Fibroblast of skin of left biceps (primary cell): ENCODE measurements at regions not wholly inside any gene's neighbourhood (a gene's known extent, or its start where the extent isn't known, plus 50 kb on each side); places are given as distances from the start of the nearest gene placed in this dataset.

Experiments
- DNase-seq, 2 experiments: peaks; one replicate each; pipeline ENCODE4 v3.0.0-alpha.2; 2013; ENCODE audit warnings: low read depth in 2 of 2

DNA sequence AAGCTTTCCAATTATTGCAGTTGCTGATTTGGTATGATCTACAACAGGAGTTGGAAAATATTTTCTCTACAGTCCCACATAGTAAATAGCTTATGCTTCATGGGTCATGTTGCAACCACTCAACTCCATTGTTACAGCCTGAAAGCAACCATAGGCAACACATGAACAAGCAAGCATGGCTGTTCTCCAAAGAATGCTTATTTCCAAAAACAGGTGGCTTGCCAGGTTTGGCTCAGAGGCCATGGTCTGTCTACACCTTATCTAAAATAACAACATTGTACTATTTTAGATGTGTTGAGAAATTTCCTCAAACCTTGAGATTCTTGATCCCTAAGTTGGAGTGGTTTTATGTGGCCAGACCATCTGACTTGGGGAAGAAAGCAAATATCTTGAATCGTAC lies 153.9 kb upstream of the MPPED2 start:
- peak; percentile 18 to 24 for DNase-seq

DNA sequence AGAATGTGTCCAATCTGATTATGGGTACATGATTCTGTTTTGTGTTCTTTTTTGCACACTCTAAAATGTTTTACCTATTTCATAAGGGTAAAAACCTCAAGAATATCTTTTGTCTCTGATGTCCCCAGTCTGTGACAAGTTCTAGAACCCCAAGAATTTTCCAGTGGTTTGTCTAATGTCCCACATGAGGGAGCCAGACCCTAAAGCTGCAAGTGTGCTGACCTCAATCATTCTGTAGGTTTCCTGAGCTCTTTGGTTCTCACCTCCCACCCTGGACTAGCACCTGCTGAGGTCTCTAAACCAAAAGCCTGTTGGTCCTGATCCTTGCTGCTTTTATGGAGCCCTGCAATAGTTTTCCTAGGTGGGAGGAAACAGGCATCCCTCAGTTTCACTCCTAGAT lies 149.8 kb upstream of the MPPED2 start:
- no peak for DNase-seq

DNA sequence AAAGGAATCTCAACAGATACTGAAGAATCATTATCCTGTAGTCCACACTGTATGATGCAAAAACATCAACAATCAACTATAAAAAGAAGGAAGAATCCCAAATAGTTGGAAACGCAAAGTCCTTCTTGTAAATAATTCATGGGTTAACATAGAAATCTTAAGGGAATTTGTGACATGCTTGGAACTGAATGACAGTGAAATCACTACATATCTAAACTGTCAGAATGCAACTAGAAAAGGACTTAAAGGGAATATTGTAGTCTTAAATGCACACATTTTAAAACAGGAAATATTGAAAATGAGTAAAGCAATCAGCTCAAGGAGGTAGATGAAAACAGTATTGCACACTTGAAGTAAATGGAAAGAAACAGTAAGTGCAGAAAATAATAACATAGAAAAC lies 147.6 kb upstream of the MPPED2 start:
- DNase-seq = no peak

DNA sequence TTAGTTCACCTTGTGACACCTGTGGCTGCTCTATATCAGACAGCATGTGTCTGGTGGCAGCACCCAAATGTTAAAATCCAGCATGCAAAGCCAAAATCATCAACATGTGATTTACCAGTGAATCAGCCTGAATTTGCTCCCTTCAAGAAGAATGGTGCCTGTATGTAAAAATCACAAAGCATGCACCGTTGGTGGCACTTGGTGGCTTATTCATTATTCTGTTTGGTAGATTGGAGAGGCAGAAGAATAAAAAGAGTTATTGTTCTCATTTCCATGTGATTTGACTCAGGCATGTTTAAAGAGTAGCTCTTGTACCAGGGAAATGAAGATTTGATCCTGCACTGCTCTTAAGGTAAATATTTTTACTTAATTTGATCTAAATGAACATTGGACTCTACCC lies 143.9 kb upstream of the MPPED2 start:
- no peak for DNase-seq

DNA sequence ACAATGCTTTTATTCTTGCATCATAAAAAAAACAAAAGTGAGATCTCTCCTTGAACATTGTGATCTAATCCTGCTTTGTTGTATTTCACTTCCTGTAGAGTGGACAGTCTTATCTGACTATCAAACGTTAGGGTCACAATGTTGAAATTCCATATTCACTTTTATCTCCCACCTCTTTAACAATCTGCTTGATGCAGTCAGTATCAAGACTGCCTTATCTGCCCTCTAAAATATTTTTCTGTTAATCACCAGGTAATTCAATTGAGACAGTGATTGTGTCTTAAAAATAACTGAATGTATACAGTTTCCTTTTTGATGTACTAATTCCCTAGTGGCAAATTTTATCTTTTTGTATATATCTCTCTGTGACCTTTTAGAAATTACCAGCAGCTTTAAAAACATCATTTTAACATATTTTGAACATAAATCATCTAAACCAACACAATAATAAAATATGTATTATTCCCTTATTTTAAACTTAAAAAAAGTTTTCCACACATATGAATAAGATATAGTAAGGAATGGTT lies 143.1 kb upstream of the MPPED2 start:
- no peak for DNase-seq

DNA sequence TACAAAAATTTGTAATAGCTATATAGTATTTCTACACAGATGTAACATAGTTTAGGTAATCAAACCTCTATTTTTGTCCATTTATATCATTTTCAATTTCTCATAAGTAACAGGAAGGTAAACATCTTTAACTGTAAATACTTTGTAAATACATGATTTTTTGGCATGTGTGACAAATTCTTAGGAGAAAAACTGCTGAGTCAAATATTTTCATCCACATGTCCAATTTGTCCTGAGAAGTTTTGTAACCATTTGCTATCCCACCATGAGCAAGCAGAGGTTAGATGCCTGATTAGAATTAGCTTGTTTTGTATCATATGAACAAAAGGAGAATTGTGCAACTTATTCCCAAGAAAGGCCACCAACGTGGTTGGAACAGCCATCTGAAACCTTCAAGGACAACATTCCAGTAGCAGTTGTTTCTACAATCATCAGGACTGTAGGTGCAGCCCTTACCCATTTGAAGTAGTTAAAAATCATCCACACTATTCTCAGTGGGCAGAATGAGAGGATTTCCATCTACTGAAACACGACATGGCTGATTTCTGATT lies 139.6 kb upstream of the MPPED2 start:
- DNase-seq = no peak

DNA sequence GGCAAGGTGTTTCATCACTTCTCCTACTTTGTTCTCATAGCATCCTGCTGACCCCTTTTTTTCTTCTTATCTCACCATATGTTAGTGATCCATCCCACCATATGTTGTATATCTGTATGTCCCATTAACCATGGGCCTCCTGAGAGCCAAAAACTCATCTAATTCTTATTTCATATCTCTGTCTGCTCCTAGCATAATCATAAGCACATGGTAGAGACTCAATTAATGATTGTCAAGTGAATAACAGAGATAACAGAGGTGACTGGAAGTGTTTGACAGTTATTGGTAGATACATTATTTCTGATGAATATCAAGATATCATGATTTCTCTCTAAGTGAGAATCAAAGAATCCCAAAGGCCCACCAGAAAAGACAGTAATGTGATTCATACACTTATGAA lies 138.1 kb upstream of the MPPED2 start:
- no peak for DNase-seq

DNA sequence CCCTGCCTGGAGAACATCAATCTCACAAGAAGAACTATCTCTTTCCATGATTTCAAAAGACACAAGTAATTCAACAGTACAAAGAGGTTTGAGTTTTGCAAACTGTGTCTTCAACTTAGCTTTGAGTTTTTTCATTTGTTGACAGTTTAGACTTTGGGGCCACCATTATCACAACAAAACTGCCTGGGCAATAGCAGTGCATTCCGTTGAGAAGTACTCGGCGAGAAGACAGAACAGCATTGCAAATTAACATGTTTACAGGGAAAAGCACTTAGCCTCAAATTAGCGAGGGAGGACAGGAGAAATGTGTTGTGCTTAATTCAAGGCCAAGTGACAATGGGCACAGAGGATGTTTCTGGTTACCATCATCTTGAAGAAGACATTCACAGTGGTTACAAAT lies 133.2 kb upstream of the MPPED2 start:
- DNase-seq = no peak

DNA sequence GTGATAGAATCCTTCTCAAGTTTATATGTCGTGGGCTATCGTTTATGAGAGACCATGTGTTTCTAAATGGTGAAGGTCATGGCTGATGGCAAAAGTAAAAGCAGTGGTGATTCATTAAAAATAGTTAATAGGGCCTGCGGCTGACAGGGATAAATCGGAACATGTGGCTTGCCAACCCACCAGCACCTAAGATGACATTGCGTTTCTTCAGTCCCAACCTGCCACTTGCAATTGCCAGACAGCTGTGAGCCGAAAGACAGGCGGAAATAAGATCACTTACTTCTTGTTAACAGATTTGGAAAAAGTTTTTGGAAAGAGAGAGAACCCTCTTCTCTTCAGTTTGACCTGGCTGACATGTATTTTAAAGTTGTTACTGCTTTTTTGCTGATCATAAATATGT lies 131.5 kb upstream of the MPPED2 start:
- DNase-seq = no peak

DNA sequence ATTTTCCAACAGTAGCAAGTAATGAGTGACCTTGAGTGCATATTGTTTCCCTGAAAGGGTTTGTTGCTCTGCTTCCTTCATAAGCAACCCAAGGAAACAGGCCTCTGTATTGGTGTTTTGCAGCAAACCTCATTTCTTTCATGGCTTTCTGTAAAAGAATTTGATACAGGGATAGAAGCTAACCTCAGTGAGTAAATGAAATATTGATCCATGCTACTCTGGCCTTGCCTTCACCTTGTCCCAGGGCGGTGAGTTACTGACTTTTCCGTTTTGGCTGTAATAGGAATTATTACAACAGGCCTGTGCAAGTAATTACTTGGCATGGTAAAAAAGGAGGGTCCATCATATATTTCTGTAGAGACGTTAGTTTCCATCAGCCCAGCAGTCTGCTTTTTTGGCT lies 130.9 kb upstream of the MPPED2 start:
- no peak for DNase-seq

DNA sequence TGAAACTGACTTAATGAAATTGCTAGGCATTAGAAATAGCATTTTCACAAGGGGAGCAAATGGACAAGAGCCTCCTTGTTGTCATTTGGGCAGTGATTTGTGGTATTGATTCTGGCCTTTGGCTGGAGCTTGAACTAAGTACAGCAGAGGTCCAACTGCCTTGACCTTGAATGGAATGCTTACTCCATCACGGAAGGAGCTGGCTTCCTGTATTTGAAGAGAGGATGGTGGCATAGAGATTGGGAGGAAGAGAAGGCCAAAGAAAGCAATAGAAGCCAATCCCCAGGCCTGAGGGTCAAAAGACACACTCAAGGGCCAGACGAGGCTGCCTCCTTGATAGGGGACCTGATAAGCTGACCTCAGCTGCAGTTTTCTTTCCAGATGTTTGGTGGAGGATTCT lies 126.6 kb upstream of the MPPED2 start:
- DNase-seq = no peak

DNA sequence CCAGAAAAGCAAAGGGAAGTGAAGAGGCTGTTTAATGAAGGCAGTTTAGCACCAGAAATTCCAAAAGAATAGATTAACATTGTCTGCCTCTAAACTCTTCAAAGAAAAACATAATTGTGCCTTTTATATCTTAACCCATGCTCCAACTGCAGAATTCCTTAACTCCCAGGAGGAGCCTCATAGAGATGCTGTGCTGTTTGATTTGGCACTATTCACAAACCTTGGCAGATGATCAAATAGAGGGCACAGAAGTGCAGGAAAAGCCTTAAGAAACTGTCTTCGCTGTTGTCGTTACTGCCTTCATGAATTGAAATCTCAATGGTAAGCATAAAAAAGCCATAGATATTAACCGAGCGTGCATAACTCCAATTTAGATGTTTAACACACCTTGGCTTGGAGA lies 124.1 kb upstream of the MPPED2 start:
- DNase-seq = no peak

DNA sequence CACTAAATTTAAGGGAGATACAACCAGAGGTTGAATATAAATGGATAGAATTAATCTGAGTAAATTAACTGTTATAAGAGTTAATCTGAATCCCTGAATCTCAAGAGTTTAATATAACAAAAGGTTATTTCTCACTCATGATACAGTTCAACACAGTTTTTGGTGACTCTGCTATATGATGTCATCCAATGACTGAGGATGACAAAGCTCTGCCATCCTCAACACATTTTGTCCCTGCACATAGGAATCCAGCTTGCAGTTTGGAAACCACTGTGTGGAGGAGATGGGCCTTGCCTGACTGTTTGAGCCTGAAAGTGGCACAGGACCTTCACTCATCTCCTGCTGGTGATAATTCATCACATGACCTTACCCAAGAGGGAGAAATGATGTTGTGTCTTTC lies 121.0 kb upstream of the MPPED2 start:
- DNase-seq = no peak

DNA sequence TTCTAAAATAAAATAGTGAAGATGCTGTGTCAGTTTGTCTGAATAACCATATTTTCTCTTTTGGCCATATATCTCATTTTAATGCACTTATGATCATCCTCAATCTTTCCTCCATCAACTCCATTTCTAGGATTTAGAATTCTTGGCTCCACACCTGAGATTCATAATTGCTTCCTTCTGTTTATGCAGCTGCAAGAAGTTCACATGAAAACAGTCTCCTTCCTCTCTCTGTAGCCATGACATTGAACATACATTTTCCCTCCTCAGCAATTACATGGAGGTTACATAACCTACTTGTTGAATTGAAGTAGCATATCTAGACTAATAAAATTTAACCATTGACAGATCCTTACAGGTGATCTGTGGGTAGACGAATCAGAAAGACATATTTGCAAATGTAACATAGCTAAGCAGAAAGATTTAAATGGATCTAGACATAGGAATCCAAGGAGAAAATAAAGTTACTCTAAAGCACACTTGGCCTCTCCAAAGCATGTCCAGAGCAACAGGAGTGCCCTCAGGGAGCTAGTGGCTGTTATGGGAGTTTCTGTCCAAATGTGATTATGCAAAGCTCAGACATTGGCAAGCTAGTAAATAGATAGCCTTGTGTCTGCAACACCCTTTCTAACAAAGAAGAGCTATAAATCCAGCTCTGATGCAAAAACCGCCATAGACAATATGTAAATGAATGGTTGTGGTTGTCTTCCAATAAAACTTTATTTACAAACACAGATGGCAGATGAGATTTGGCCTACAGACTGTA lies 119.9 kb upstream of the MPPED2 start:
- DNase-seq = no peak

DNA sequence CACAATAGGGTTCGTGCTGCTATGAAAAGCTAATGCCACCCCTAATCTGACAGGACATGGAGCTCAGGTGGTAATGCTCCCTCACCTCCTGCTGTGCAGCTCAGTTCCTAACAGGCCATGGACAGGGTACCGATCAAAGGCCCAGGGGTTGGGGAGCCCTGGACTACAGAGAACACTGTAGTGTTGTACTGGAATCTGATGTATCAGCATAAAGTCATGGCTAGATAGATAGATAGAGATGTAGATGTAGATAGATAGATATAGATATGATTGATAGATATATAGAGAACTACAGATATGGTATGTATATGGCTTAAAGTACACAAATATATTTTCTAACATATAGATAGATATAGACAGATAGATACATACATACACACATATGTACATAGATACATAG lies 112.3 kb upstream of the MPPED2 start:
- DNase-seq = no peak

DNA sequence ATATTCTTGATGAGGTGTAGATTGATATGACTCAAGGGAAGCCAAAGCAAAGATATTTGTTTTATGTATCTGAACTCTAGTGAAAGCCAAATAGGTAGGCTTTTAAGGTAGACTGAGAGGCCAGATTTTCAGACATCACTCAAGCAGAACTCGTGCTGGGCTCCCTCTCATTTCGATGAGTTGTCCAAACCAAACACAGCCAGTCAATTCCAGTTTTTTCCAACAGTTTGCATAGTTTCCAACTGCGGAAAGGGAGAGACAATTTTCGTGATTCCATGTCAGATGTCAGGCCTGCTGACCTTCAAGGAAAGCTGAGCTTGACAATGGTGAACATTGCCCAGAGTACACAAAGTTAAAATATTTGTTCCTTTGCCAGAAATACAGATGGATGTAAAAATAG lies 110.9 kb upstream of the MPPED2 start:
- DNase-seq = no peak

DNA sequence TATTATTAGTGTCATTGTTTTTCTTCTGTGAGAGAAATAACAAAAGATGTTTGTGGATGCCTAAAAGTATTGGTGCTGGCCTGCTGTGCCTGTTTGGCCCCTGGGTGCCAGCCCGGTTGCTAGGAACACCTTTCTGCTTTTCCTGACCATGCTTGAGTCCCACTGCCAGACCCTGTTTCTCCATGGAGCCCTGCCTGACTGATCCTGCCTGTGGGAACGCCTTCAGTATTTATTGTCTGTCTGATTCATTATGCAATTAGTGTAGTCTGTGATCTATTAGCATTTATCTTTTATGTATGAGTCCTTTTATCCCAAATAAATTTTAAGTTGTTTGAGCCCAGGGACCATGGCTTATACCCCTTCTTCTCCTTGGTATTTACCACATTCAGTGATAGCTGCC lies 98.6 kb upstream of the MPPED2 start:
- DNase-seq = no peak

DNA sequence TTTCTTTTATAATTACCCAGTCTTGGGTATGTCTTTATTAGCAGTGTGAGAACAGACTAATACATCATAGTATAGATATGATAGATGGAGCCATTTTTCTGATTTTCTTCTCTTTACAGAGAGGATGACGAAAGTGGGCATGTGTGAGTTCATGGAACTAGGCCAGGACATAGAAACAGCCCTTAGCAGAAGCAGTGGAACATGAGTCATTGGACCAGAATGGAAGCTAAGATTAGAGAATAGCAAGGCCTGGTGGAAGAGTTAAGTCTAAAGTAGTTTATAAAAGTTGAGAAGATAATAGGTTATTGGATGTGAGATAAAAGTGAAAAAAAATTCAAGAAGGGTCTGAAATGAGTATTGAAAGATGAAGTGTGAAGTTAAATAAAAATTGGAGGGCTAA lies 97.0 kb upstream of the MPPED2 start:
- DNase-seq = no peak

DNA sequence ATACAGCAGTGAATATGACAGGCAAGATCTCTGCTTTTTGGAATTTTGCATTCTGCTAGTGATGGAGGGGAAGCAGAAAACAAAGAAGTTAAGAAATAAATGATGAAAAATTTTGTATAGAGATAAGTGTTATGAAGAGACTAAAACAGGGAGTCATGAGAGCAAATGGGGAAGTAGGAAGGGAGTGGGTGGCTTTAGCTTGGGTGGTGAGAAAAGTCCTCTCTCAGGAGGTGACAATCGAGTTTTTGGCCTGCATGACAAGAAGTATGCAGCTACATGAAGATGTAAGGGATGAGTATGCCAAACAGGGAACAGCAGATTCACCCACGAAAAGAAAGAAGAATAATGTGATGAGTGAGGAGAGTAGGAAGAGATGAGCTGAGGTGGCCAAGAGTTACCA lies 80.7 kb upstream of the MPPED2 start:
- no peak for DNase-seq

DNA sequence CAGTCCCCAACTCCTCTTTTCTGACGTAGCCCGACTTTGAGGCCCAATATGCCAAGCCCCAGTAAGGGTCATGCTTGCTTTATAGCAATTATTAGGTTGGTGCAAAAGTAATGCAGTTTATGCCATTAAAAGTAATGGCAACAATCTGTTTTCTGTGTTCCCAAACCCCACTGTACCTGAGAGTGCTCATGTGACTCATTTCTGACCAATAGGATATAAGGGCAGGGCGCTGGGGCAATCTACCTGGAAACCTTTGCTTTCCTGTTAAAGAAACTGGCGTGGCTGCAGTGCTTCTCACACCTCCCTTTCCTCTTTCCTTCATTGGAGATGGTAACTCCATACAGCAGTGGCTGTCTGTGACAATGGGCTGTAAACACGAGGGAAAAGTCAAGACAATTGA lies 78.9 kb upstream of the MPPED2 start:
- DNase-seq = no peak

DNA sequence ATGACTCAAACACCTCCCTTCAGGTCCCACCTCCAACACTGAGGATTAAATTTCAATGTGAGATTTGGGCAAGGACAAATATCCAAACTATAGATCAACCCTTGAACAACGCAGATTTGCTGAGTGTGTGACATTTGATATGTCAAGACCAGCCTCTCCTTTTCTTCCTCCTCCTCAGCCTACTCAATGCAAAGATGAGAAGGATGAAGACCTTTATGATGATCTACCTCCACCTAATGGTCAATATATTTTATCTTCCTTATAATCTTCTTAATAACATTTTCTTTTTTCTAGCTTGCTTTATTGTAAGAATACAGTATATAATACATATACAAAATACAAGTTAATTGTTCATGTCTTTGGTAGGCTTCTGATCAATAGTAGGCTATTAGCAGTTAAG lies 67.5 kb upstream of the MPPED2 start:
- DNase-seq = no peak

DNA sequence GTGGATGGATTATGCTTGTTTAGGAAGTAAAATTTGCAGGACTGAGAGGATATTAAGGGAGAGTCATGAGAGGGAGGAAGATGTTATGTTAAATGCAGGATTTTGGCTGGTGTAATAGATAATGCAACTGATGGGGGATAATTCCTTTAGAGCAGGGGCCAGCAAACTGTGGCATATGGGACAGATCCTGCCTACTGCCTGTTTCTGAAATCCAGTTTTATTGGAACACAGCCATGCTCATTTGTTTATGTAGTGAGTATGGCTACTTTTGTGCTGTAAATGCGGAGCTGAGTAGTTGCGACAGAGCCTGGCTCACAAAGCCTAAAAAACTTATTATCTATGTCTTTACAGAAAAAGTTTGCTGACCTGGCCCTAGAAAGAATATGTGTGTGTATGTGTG lies 66.6 kb upstream of the MPPED2 start:
- DNase-seq = no peak

DNA sequence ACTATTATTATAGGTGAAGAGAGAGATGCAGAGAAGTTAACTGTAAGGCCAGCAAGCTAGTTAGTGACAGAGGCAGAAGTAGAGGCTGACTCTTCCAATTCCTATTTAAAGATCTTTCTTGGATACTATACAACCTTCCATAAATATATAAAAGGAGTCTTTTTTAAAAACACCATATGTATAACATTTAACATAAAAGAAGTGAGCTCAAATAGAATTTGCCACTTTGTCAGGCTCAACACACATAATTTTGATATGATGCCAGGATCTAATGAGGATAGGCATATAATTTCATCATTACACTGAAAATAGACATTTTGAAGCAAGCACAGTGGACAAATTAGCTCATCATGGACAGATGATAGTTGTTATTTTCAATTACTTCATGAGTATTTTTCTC lies 64.1 kb upstream of the MPPED2 start:
- DNase-seq = no peak
